Activated CD4-positive, alpha-beta memory T cell treated with anti-CD3 and anti-CD28 coated beads, Interleukin-2, amount 10 ng/mL, durations not matched to agents 7 days and 5 days (primary cell): ENCODE measurements at regions not wholly inside any gene's neighbourhood (a gene's known extent, or its start where the extent isn't known, plus 50 kb on each side); places are given as distances from the start of the nearest gene placed in this dataset.

Source experiments
- CTCF ChIA-PET: fragments of 350-600 bp; sonication (Branson Sonifier 250); formaldehyde crosslinking; loops from one replicate; lab custom pipeline; 2021; ENCODE audit warnings: antibody characterized with exemption, inconsistent platforms; lab: Charles Lee
- POLR2A ChIA-PET: fragments of 350-600 bp; sonication (Branson Sonifier 250); formaldehyde crosslinking; loops from one replicate; lab custom pipeline; 2021; ENCODE audit warnings: antibody characterized with exemption; lab: Charles Lee
- DNase-seq: peaks from one replicate; pipeline ENCODE4 v3.0.0-alpha.2; 2020
- H3K27ac Mint-ChIP-seq: one replicate; pipeline ENCODE4 v1.8.0; 2021; ENCODE audit warnings: mild to moderate bottlenecking, mixed read lengths
- H3K27me3 Mint-ChIP-seq: one replicate; pipeline ENCODE4 v1.8.0; 2021; ENCODE audit warnings: mixed read lengths
- H3K36me3 Mint-ChIP-seq: one replicate; pipeline ENCODE4 v1.8.0; 2021; ENCODE audit warnings: low read depth, mixed read lengths
- H3K4me1 Mint-ChIP-seq: one replicate; pipeline ENCODE4 v1.8.0; 2021; ENCODE audit warnings: mixed read lengths
- H3K4me3 Mint-ChIP-seq: one replicate; pipeline ENCODE4 v1.8.0; 2021; ENCODE audit warnings: mild to moderate bottlenecking, mixed read lengths
- H3K9me3 Mint-ChIP-seq: one replicate; pipeline ENCODE4 v1.8.0; 2021; ENCODE audit warnings: mixed read lengths

DNA sequence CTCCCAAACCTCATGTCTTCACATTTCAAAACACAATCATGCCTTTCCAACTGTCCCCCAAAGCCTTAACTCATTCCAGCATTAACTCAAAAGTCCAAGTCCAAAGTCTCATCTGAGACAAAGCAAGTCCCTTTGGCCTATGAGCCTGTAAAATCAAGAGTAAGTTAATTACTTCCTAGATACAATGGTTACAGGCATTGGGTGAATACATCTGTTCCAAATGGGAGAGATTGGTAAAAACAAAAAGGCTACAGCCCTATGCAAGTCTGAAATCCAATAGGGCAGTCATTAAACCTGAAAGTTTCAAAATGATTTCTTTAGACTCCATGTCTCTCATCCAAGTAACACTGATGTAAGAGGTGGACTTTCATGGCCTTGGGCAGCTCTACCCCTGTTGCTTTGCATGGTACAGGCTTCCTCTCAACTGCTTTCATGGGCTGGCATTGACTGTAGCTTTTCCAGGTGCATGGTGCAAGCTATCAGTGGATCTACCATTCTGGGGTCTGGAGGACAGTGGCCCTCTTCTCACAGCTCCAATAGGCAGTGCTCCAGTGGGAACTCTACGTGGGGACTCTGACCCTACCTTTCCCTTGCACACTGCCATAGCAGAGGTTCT, 55.0 kb upstream of the PLSCR4 start:
- no peaks in the 10 kb centered on the region for H3K36me3 Mint-ChIP-seq
- DNase-seq = no peak
- ChIA-PET POLR2A (no interaction called here), CTCF (no interaction called here)
- H3K27ac Mint-ChIP-seq = no peak overlapping the region
- no peaks in the 10 kb centered on the region for H3K9me3 Mint-ChIP-seq
- H3K27me3 Mint-ChIP-seq = peaks cover 2% of the 10 kb centered on the region
- H3K4me1 Mint-ChIP-seq = no peaks in the 10 kb centered on the region
- no peak overlapping the region for H3K4me3 Mint-ChIP-seq

DNA sequence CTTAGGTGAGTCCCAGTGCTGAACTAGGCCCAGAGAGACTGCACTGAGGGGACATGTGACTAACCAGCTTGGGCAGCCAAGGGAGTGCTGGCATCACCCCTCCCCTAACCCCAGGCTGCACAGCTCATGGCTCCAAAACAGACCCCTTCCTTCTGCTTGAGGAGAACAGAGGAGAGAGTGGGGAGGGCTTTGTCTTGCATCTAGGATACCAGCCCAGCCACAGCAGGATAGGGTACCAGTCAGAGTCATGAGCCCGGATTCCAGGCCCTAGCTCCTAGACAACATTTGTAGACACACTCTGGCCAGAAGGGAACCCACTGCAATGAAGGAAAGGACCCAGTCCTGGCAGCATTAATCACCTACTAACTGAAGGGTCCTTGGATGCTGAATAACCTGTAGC, 49.9 kb upstream of the PLSCR4 start:
- CTCF ChIA-PET = no interaction called here
- Mint-ChIP-seq H3K4me3 (no peak overlapping the region), H3K4me1 (no peaks in the 10 kb centered on the region), H3K36me3 (no peaks in the 10 kb centered on the region), H3K27me3 (peaks cover 2% of the 10 kb centered on the region), H3K27ac (no peak overlapping the region), H3K9me3 (no peaks in the 10 kb centered on the region)
- POLR2A ChIA-PET = no interaction called here
- DNase-seq = no peak
